OCI-LY3 (cell line): ENCODE measurements at regions not wholly inside any gene's neighbourhood (a gene's known extent, or its start where the extent isn't known, plus 50 kb on each side); places are given as distances from the start of the nearest gene placed in this dataset.
A peak's percentile ranks its signal among the peaks of the same experiment; 100 is the strongest.

Source experiments
- H2AFZ ChIP-seq: fragments of 200-600, 300-600 bp; shearing (Covaris generic); 2 replicates; pipeline ENCODE4 v1.6.0; 2014; ENCODE audit warnings: antibody characterized with exemption, low read depth, low read length
- H3K27ac ChIP-seq: fragments of 200-600, 300-600 bp; sonication (generic); 2 replicates; pipeline ENCODE4 v1.5.1; 2014; ENCODE audit warnings: mild to moderate bottlenecking, low read length, moderate library complexity, mixed read lengths
- H3K27me3 ChIP-seq: fragments of 200-600, 300-600 bp; sonication (generic); 2 replicates; pipeline ENCODE4 v1.6.1; 2014; ENCODE audit warnings: low read depth, low read length, mixed read lengths
- H3K36me3 ChIP-seq: fragments of 200-600, 300-600 bp; sonication (generic); replicated peaks from 2 replicates; pipeline ENCODE3; 2014; ENCODE audit warnings: low read depth, low read length, mixed read lengths
- H3K4me1 ChIP-seq: fragments of 300-600, 200-600 bp; sonication (generic); 2 replicates; pipeline ENCODE4 v1.6.1; 2014; ENCODE audit warnings: low read length, mixed read lengths
- H3K4me2 ChIP-seq: fragments of 200-600, 300-600 bp; sonication (generic); 2 replicates; pipeline ENCODE4 v1.6.1; 2014; ENCODE audit warnings: low read length, mixed read lengths
- H3K4me3 ChIP-seq: fragments of 300-600, 200-600 bp; sonication (generic); 2 replicates; pipeline ENCODE4 v1.5.1; 2014; ENCODE audit warnings: antibody characterized with exemption, mild to moderate bottlenecking, low read length, moderate library complexity
- H3K79me2 ChIP-seq: fragments of 300-600, 200-600 bp; shearing (Covaris generic); 2 replicates; pipeline ENCODE4 v1.6.1; 2014; ENCODE audit warnings: mild to moderate bottlenecking, low read length, mixed read lengths
- H3K9ac ChIP-seq: fragments of 300-600, 200-600 bp; shearing (Covaris generic); 2 replicates; pipeline ENCODE4 v1.6.0; 2014; ENCODE audit warnings: mild to moderate bottlenecking, low read length, moderate library complexity
- H3K9me3 ChIP-seq: fragments of 200-600, 300-600 bp; shearing (Covaris generic); 2 replicates; pipeline ENCODE4 v1.6.1; 2014; ENCODE audit warnings: low read length, mixed read lengths; ENCODE audit not compliant: insufficient read depth
- H4K20me1 ChIP-seq: fragments of 200-600, 300-600 bp; sonication (generic); 2 replicates; pipeline ENCODE4 v1.6.1; 2016; ENCODE audit warnings: low read length, mixed read lengths; ENCODE audit not compliant: insufficient read depth
- CTCF ChIP-seq: fragments of 200-600, 300-600 bp; sonication (generic); IDR thresholded peaks from 2 replicates; pipeline ENCODE4 v1.5.1; 2014; ENCODE audit warnings: antibody characterized with exemption, low read length, low read depth
- EZH2phosphoT487 ChIP-seq: fragments of 200-600 bp; shearing (Covaris generic); IDR thresholded peaks from 2 replicates; pipeline ENCODE4 v1.6.1; 2018; ENCODE audit warnings: antibody characterized with exemption, mixed run types, low read depth

GRCh38 chr4:121479808-121480207, 99.0 kb upstream of the QRFPR start:
- no peaks in the 10 kb centered on the region for H3K79me2 ChIP-seq
- H3K27ac ChIP-seq, result no peak overlapping the region
- H3K9me3 ChIP-seq, result no peaks in the 10 kb centered on the region
- no peaks in the 10 kb centered on the region for H3K36me3 ChIP-seq
- TF ChIP-seq CTCF (no peak), EZH2phosphoT487 (no peak)
- no peaks in the 10 kb centered on the region for H3K4me1 ChIP-seq
- H3K4me2 ChIP-seq, result no peak overlapping the region
- no peaks in the 10 kb centered on the region for H4K20me1 ChIP-seq
- H3K9ac ChIP-seq, result no peak overlapping the region
- H3K27me3 ChIP-seq, result 0 out of 2 replicates have a peak, but pooled peaks cover 5% of the 10 kb centered on the region
- no peak overlapping the region for H3K4me3 ChIP-seq
- H2AFZ ChIP-seq, result no peak overlapping the region

GRCh38 chr4:121477480-121477879, 96.7 kb upstream of the QRFPR start:
- Histone ChIP-seq H3K79me2 (no peaks in the 10 kb centered on the region), H4K20me1 (no peaks in the 10 kb centered on the region), H2AFZ (no peak overlapping the region), H3K4me3 (no peak overlapping the region), H3K36me3 (no peaks in the 10 kb centered on the region), H3K9me3 (no peaks in the 10 kb centered on the region), H3K27me3 (no peaks in the 10 kb centered on the region), H3K4me1 (peaks cover 12% of the 10 kb centered on the region), H3K27ac (no peak overlapping the region), H3K4me2 (no peak overlapping the region), H3K9ac (no peak overlapping the region)
- no peak for TF ChIP-seq CTCF

GRCh38 chr4:121477079-121477478, 96.3 kb upstream of the QRFPR start:
- no peak for TF ChIP-seq CTCF
- TF ChIP-seq EZH2phosphoT487, result no peak
- no peak overlapping the region for H3K4me2 ChIP-seq
- H3K4me3 ChIP-seq, result no peak overlapping the region
- no peaks in the 10 kb centered on the region for H3K27me3 ChIP-seq
- no peak overlapping the region for H2AFZ ChIP-seq
- H3K27ac ChIP-seq, result no peak overlapping the region
- H4K20me1 ChIP-seq, result no peaks in the 10 kb centered on the region
- H3K4me1 ChIP-seq, result peaks cover 16% of the 10 kb centered on the region
- no peaks in the 10 kb centered on the region for H3K9me3 ChIP-seq
- H3K79me2 ChIP-seq, result no peaks in the 10 kb centered on the region
- no peak overlapping the region for H3K9ac ChIP-seq
- H3K36me3 ChIP-seq, result no peaks in the 10 kb centered on the region

GRCh38 chr4:121472937-121473721, 92.3 kb upstream of the QRFPR start:
- no peaks in the 10 kb centered on the region for H3K36me3 ChIP-seq
- no peak overlapping the region for H3K9ac ChIP-seq
- TF ChIP-seq CTCF (no peak), EZH2phosphoT487 (no peak)
- H3K4me1 ChIP-seq, result peaks cover 16% of the 10 kb centered on the region
- peak overlapping the region; percentile 76 for H3K4me2 ChIP-seq
- H3K79me2 ChIP-seq, result no peaks in the 10 kb centered on the region
- peak overlapping the region; percentile 47 for H3K4me3 ChIP-seq
- peak overlapping the region; percentile 49 for H2AFZ ChIP-seq
- H3K27me3 ChIP-seq, result no peaks in the 10 kb centered on the region
- peak overlapping the region; percentile 57 for H3K27ac ChIP-seq
- H4K20me1 ChIP-seq, result no peaks in the 10 kb centered on the region
- no peaks in the 10 kb centered on the region for H3K9me3 ChIP-seq
